Ovary (tissue), 7 donors: ENCODE measurements at regions not wholly inside any gene's neighbourhood (a gene's known extent, or its start where the extent isn't known, plus 50 kb on each side); places are given as distances from the start of the nearest gene placed in this dataset.
"Not testable (repeated sequence)": the region's sequence is repeated elsewhere in the genome, so short reads cannot be mapped to it uniquely, and the experiment has no call there.

Source experiments
- DNase-seq, 5 donors: peaks; one replicate each; pipeline ENCODE4 v3.0.0-alpha.2; 2019 to 2020
- H3K27ac ChIP-seq, 2 donors: fragments of 200-600 bp; one replicate each; pipeline versions ENCODE4 v1.5.1 to v1.8.0; 2019 to 2022
- H3K27me3 ChIP-seq: fragments of 200-600 bp; one replicate; pipeline ENCODE4 v1.8.0; 2022
- H3K36me3 ChIP-seq: fragments of 200-600 bp; sonication (generic); one replicate; pipeline ENCODE4 v1.5.1; 2019
- H3K4me1 ChIP-seq: one replicate; pipeline ENCODE4 v1.8.1; 2013; ENCODE audit warnings: mild to moderate bottlenecking, moderate library complexity; ENCODE audit not compliant: insufficient read depth
- H3K4me3 ChIP-seq: fragments of 200-600 bp; sonication (generic); one replicate; pipeline ENCODE4 v1.5.1; 2017
- H3K9me3 ChIP-seq, 2 donors: fragments of 200-600 bp in 1 of 2; sonication (generic) in 1 of 2; one replicate each; pipeline versions ENCODE4 v1.5.1 to v1.8.1; 2013 to 2019; ENCODE audit warnings: mild to moderate bottlenecking in 1 of 2, moderate library complexity in 1 of 2
- EP300 ChIP-seq: sonication (generic); formaldehyde crosslinking; IDR thresholded peaks from one replicate; pipeline ENCODE4 v1.6.1; 2017; ENCODE audit warnings: antibody characterized with exemption
- POLR2A ChIP-seq: fragments of 450-650 bp; IDR thresholded peaks from one replicate; pipeline ENCODE4 v1.6.1; 2017; ENCODE audit warnings: antibody characterized with exemption, mild to moderate bottlenecking, moderate library complexity
- WGBS, 3 donors: extraction: QIAGEN DNeasy Blood & Tissue Kit in 1 of 3; methylation state at CpG; one replicate each; pipeline versions ENCODE4 v1.1.5 to v1.1.7; 2013 to 2017; 5-methylcytosine and 5-hydroxymethylcytosine counted together
- intact Hi-C, 4 donors: fragments of 100-400 bp; cut with DNase I; formaldehyde crosslinking; loops; one replicate each; pipeline versions ENCODE4 v1.11.0 to v1.15.1; 2022 to 2023
- TF ChIP-seq, protein P1 (sequence below), 3 donors: fragments of 450-650 bp in 2 of 3; fragments of 200-600 bp in 1 of 3; IDR thresholded peaks; one replicate each; pipeline versions ENCODE4 v1.5.1 to v1.8.0; 2016 to 2022; ENCODE audit warnings: antibody characterized with exemption in 3 of 3, mild to moderate bottlenecking in 1 of 3
- donor health status: DM: no; HTN: no; CAD: no; lungs with moderate emphysema.
- donor health status: DM: no; HTN: no; CAD: no.
- donor health status: Bipolar disorder and iron deficiency.
- donor health status: DM: no; HTN: no; CAD: no.
- donor health status: DM: yes; HTN: yes; CAD: no.

DNA sequence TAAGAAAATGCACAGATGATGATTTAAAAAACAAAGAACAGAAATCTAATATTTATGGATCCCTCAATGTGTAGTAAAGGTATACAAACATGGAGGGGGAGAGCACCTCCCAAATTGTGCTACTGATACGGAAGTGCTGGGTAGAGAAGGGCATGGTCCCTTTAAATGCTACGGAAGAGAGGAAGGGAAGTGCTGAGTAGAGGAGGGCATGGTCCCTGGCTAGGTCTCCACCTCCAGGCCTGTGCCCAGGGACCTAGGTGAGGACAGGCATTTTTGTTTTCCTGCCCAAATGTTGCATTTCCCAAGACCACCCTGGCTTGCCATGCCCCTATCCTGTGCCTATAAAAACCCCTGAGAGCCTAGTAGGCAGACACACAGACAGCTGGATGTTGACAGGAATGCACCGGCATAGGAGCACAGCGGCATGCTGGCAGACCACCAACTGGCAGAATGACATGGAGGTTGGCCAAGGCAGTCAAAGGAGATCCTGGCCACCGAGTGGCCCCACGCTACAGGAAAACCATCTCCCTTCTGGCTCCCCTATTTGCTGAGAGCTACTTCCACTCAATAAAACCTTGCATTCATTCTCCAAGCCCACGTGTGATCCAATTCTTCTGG lies 62.1 kb upstream of the SPDL1 start:
- Histone ChIP-seq H3K4me1 (no peaks in the 10 kb centered on the region), H3K9me3 (no peaks in the 10 kb centered on the region), H3K27ac (no peak overlapping the region), H3K36me3 (no peaks in the 10 kb centered on the region), H3K4me3 (no peak overlapping the region), H3K27me3 (no peaks in the 10 kb centered on the region)
- intact Hi-C loops = no loop called here
- TF ChIP-seq POLR2A = no peak
- no peak for TF ChIP-seq EP300
- TF ChIP-seq, protein P1, sequence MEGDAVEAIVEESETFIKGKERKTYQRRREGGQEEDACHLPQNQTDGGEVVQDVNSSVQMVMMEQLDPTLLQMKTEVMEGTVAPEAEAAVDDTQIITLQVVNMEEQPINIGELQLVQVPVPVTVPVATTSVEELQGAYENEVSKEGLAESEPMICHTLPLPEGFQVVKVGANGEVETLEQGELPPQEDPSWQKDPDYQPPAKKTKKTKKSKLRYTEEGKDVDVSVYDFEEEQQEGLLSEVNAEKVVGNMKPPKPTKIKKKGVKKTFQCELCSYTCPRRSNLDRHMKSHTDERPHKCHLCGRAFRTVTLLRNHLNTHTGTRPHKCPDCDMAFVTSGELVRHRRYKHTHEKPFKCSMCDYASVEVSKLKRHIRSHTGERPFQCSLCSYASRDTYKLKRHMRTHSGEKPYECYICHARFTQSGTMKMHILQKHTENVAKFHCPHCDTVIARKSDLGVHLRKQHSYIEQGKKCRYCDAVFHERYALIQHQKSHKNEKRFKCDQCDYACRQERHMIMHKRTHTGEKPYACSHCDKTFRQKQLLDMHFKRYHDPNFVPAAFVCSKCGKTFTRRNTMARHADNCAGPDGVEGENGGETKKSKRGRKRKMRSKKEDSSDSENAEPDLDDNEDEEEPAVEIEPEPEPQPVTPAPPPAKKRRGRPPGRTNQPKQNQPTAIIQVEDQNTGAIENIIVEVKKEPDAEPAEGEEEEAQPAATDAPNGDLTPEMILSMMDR (IDR thresholded peaks at IDR 0.05) = no peak
- 32 to 36% (median 36%) methylated on average over 7 of the region's 7 CpGs for WGBS, 3 donors
- peak in 2 of 5 donors; percentile 22 to 31 for DNase-seq

DNA sequence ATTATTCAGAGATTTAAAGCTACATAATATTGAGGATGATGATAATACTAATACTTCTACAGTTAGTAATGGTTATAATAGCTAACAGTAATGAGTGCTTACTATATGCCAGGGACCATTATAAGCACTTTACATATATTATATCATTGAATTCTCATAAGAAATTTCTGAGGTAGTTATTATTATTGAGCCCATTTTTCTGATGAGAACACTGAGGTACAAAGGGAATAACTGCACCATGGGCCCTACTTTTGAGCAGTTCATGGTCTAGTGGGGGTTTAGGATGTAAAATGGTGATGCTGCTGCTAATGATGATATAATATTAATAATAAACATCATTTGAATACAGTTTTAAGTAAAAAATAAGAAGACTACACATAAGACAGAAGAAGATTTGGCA lies 64.2 kb upstream of the SPDL1 start:
- Histone ChIP-seq H3K27me3 (no peaks in the 10 kb centered on the region), H3K36me3 (no peaks in the 10 kb centered on the region), H3K9me3 (no peaks in the 10 kb centered on the region), H3K4me1 (no peaks in the 10 kb centered on the region), H3K4me3 (no peak overlapping the region), H3K27ac (no peak overlapping the region)
- TF ChIP-seq EP300 (no peak), POLR2A (no peak)
- TF ChIP-seq, protein P1 (IDR thresholded peaks at IDR 0.05) = no peak
- intact Hi-C loops = loop anchor here in 1 of 4 donors (2.0 kb wide), 1 partner anchor 31 kb away; no protein-coding TSS in a partner anchor
- DNase-seq = no peak

DNA sequence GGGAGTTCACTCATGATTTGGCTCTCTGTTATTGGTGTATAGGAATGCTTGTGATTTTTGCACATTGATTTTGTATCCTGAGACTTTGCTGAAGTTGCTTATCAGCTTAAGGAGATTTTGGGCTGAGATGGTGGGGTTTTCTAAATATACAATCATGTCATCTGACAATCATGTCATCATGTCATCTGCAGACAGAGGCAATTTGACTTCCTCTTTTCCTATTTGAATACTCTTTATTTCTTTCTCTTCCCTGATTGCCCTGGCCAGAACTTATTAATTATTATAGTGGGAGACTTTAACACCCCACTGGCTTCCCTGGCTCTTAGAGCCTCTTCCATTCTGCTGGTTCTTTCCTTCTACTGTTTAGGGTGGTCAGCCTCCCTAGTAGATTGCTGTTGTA lies 64.8 kb upstream of the SPDL1 start:
- intact Hi-C loops = loop anchor here in 1 of 4 donors (2.0 kb wide), 1 partner anchor 32 kb away; no protein-coding TSS in a partner anchor
- H3K9me3 ChIP-seq, H3K4me1 ChIP-seq, H3K4me3 ChIP-seq, H3K27ac ChIP-seq, DNase-seq, H3K27me3 ChIP-seq, H3K36me3 ChIP-seq: not testable (repeated sequence)

DNA sequence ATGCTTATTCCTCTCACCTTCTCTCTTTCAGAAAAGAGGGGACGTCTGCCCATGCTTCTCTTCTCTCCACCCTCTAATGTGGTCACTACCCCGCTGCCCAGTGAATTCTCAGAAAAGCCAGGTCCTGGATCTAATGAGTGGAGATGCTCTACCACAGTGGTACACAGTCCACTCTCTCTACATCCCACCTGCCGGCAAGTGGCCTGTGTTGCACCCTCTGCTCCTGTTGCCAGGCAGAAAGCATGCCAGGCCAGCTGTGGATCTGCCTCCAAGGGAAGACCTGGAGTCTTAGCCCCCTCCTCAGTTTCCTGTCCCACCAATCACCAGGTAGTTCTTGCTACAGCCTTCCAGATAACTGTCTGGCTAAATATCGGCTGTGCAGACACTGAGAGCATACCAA lies 71.2 kb upstream of the SPDL1 start:
- Histone ChIP-seq H3K36me3 (no peaks in the 10 kb centered on the region), H3K4me1 (no peaks in the 10 kb centered on the region)
- 74 to 91% (median 83%) methylated on average over 4 of the region's 4 CpGs for WGBS, 3 donors

DNA sequence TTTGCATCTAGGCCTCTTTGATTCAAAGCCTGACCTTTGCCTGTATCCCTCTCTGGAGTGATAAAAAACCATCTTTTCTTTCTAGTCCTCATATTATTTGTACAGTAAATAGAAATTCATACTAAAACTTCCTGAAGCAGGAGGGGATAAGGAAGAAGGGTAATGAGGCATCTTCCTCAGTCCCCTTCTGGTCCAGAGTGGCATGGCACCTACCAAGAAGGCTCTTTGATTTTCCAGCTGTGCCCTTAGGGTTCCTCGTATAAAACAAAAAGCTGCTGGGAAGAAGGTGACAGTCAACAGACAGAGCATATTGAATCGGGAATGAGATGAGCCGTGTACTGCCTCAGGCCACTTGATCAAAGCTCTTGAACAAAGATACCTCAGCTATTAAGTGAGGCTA lies 71.9 kb upstream of the SPDL1 start:
- Histone ChIP-seq H3K4me1 (no peaks in the 10 kb centered on the region), H3K4me3 (no peak overlapping the region), H3K27ac (no peak overlapping the region), H3K27me3 (no peaks in the 10 kb centered on the region), H3K36me3 (no peaks in the 10 kb centered on the region), H3K9me3 (no peaks in the 10 kb centered on the region)
- intact Hi-C loops = no loop called here
- DNase-seq = no peak
- TF ChIP-seq, protein P1 (IDR thresholded peaks at IDR 0.05) = no peak
- no peak for TF ChIP-seq EP300
- TF ChIP-seq POLR2A = no peak
- 64 to 76% (median 75%) methylated on average over 3 of the region's 3 CpGs for WGBS, 3 donors

More for the DNA sequence above, 71.2 kb upstream of the SPDL1 start:
- Histone ChIP-seq H3K4me3 (no peak overlapping the region), H3K9me3 (no peaks in the 10 kb centered on the region), H3K27me3 (no peaks in the 10 kb centered on the region), H3K27ac (no peak overlapping the region)
- intact Hi-C loops = no loop called here
- DNase-seq = no peak
- no peak for TF ChIP-seq POLR2A
- TF ChIP-seq, protein P1 (IDR thresholded peaks at IDR 0.05) = no peak
- no peak for TF ChIP-seq EP300
